ENCODE measurements at regions not wholly inside any gene's neighbourhood (a gene's known extent, or its start where the extent isn't known, plus 50 kb on each side); places are given as distances from the start of the nearest gene placed in this dataset.
"Not testable (repeated sequence)": the region's sequence is repeated elsewhere in the genome, so short reads cannot be mapped to it uniquely, and the experiment has no call there.

DNA sequence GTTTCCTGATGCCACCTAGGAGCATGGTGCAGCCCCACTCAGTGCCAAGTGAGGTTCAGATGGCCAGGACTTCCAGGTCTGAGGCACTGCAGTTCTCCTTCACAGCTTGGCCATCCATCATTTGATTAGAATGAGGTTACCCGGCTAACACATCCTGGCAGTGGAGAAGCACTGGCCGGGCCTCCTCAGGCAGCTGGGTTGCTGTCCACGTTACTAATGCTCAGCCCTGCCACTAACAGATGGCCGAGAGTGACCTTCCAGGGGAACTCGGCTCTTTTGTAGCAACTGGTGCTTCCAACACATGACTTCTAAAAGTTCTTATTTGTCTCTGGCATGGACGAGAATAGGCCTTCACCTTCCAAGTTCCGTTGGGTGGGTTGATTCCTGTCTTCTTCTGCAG, 204.6 kb upstream of the CFAP20DC start:
- no peak for DNase-seq (ENCODE audit: low read depth)

DNA sequence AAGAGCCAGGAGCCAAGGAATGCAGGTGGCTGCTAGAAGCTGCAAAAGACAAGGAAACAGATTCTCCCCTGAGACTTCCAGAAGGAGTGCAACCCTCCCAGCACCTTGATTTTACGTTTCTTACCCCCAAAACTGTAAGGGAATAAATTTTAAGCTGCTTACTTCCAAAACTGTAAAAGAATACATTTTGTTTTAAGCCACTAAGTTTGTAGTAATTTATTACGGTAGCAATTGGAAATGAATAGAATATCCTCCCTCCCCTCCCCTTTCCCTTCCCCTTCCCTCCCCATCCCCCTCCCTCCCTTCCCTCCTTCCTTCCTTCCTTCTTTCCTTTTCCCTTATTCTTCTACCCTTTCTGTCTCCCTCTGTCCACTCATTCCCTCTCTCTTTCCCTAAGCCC, 203.7 kb upstream of the CFAP20DC start:
- no peak for DNase-seq (ENCODE audit: low read depth)

DNA sequence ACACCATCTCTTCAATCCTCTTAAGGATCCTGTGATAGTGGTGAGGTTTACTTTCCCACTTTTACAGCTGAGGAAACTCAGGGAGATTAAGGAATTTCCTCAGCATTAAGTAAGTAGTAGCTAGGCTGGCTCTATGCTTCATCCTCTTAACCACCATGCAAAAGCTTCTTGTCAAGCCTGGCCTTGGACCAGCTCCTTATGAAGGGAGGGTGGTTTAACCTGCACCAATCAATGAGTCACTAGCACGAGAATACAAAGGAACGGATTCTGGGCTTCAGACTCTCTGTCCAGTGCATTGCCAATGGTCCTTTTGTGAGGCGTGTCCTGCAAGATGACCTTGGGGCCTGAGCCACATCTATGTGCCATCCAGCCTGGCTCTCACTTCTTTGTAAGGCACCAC, 202.0 kb upstream of the CFAP20DC start:
- no peak for DNase-seq (ENCODE audit: low read depth)

DNA sequence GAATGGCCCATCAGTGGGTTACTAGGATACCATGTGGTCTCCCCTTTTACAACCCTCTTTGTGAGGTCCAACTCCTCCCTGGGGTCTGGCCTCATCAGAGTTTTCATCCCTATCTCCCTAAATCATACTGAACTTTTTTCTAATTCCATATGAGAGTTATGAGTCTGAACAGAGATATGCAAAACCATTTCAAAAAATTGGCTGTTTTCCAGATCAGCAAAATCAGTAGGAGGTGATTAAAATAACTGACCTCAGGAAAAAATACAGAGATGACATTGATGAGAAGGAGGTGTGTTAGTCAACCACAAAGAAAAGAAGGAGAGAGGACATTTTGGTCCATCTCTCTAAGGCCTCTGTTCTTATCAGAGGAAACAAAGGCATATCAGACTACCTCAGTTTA, 200.8 kb upstream of the CFAP20DC start:
- no peak for DNase-seq (ENCODE audit: low read depth)

DNA sequence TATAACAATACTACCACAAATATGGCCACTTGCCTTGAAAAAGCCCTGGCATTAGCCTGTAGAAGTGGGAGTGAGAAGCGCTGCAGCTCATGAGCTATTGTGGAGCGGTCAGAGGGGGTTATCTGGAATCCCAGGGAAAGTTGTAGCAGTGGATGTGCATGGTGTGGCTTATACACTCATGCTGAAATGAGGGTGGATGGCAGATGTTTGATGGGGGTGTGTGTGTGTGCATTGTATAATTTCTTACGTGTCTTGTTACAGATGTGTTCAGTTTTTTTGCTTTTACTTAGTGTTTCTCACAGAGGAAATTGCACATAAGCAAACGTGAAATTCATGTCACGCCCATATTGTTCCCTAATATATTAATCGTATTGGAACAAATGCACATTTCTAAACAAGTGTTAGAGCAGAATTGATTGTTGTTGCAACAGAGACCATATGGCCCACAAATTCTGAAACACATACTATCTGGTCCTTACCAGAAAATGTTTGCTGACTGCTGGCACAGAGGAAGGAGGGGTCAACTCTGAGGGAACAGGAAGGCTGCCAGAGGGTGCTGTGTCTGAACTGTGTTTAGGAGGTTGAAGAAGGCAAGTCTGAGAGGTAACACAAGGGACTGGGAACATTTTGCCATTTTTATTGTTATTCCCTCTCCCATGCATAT, 200.0 kb upstream of the CFAP20DC start:
- DNase-seq (ENCODE audit: low read depth), result no peak

DNA sequence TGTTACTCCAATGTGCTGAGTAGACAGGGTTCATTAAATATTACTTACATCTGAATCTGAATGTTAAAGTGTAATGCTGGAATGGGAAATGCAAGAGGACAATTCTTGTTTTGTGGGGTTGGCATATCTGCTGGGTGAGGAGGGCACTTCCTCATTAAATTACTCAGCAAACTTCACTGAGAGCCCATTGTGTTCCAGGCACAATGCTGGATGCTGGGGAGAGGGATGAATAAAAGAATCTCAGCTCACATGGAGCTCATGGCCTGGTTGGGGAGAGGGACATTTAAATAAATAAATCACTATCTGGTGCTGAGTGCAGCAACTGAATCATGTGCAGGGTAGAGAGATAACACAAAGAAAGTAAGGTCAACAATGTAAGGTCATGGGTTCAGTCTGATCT, 199.2 kb upstream of the CFAP20DC start:
- DNase-seq (ENCODE audit: low read depth), result no peak

DNA sequence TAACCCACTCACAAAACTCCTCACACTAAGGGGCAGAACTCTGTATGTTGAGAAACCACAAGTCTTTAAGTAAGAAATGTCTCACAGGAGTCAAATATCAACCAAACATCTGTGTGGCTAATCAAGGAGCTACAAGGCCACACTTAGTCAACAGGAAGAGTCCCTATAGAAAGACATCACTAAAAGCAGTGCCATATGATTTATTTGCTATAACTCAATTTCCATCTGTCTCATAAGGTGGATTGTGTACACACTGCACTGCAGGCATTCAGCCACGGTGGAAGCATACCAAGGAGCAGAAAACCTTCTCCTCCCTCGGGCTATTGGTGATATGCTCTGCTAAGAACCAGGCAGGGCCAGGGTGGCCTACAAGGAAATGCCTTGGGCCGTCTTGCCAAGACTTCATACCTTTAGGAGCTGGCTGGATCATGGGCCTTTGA, 197.6 kb upstream of the CFAP20DC start:
- no peak for DNase-seq (ENCODE audit: low read depth)

DNA sequence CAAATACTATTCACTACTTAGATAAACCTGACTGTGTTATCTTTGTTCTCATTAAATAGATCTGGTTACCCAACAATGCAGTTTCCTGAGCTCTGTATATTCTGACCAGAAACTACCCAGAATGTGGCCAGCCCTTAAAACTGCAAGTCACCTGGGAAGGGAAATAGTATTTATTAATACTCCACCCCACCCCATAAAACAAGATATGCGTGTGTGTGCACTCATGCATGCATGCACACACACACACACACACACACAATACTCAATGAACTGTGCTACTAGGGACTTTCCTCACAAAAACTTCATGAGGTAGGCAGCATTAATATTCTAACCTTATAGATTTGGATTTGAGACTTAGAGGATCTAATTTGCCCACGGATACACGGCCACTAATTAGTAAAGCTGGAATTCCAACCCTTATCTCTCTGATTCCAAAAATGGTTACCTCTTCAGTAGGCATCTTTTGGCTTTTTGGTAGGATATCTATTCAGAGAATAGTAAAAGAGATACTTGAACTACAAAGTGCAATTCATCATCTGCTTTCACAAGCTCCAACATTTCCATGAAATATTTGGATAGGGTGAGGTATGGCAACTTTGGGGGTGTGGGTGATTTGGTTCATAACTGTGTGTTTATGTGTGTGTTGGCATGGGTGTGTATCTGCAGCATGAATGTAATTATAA, 197.0 kb upstream of the CFAP20DC start:
- DNase-seq (ENCODE audit: low read depth), result no peak

DNA sequence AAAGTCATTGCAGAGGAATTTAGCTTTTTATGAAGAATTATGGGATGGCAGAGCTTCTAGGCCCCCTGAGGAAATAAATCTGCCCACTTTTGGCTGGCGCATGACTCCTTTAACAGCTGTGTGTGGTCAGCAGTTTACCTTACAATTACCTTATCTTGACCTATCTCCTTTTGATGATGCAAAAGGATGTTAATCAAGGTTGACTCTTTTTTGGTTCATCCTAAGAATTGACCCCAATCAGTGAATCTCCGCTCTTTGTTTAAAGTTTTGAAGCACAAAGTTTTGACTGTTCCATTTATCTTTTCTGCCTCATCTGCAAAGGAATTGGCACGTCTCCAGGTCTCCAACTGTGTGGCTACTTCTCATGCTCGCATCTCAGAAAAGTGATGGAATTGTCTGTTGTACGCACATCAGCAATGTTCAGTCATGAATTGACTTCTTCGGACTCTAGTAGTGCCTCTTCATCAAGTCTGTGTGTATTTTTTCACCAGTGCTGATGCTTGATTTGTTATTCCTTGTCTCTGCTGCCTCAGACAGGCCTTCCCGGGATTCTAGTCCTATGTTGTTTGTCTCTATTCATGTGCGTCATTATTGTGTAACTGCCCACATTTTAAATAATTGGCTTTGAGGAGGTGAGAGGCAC, 196.2 kb upstream of the CFAP20DC start:
- no peak for DNase-seq (ENCODE audit: low read depth)

DNA sequence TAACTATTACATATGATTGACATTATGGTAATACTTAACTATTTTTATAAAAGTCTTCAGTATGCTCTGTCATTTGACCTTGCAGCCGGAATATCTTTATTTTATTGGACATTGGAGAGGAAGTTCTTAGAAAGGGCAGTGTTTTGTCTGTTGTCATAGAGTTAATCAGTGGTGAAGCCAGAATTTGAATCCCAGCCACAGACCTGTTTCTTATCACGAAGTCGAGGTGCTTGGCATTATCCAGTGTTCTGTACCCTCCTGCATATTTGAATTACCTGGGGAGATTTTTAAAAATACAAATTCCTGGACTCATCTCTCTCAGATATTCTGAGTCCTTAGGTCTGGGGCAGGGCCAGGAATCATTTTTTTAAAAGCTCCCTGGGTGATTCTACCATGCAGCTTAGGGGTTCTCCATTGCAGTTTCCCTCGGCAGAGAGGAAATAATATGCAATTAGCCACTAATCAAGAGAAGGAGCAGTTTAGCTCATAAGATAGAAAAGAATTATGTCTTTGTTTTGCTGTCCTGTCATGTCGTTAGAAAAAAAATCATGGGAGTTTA, 195.6 kb upstream of the CFAP20DC start:
- DNase-seq (ENCODE audit: low read depth), result no peak

DNA sequence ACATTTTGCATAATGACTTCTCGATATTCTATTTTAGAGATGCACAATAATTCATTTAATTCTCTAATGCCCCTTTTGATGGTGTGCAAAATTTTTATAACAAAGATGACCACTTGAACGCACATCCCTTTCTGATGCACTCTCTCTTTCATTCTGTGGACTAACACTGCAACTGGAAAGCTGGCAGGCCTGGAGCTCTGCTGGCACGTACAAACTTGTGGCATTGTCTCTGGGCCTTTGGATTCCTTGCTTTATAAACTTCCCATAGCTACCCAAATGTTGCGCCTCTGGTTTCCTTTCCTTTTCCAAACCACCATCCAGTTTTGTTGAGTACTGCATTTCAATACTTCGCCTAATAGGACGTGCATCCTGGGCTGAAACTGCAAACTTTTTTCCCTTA, 194.5 kb upstream of the CFAP20DC start:
- no peak for DNase-seq (ENCODE audit: low read depth)

DNA sequence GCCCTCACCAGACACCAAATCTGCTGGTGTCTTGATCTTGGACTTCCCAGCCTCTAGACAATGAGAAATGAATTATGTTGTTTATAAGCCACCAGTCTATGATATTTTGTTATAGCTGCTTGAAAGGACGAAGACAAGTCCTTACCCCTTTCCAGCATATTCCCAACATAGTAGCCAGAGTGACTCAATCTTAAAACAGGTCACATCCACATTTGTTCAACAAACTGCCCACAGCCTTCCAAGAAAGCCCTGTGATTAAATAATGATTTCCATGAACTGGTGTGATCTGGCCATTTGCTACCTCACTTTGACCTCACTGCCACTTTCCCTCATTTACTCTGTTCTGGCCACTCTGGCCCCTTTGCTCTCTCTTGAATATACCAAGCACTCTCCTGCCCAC, 193.7 kb upstream of the CFAP20DC start:
- DNase-seq (ENCODE audit: low read depth), result no peak

DNA sequence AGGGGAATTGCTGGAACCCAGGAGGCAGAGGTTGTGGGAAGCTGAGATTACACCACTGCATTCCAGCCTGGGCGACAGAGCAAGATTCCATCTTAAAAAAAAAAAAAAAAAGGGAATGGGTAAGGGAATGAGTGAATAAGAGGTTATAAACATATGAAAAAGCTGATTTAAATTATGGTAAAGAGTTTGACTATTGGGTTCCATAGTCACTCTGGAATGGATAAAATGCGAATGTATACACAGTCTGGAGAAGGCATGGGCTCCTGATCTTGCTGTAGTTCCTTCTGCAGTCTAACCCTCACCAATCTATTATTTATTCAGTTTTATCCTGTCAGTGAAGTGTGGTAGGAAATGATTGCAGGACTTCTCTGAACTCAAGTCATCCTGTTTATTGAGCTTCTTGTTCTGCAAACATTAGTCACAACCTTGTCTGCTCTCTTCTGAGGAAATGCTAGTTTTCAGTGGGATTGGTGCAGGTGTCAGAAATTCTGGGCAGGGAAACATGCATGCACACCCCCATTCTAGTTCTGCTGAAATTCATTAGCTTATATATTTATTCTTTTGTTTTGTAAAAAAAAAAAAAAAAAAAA, 190.9 kb upstream of the CFAP20DC start:
- DNase-seq (ENCODE audit: low read depth), result no peak

DNA sequence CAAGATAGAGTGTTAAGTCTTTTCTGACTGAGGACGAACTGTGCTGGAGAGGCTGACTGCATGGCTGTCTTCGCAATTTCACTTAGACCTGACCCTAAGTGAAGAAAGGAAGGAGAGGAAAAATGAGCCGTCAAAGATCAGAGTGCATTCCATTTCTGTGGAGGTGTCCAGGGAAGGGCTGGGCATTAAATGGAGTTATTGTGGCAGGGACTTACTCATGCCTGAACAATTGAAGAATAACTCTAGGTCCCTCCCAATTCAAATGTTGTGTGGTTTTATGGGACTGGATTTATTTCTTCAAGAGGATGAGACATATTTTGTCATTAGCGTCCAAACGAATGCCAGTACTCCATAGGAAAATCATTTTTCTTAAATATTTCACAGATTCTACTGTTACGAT, 187.3 kb upstream of the CFAP20DC start:
- no peak for DNase-seq (ENCODE audit: low read depth)

DNA sequence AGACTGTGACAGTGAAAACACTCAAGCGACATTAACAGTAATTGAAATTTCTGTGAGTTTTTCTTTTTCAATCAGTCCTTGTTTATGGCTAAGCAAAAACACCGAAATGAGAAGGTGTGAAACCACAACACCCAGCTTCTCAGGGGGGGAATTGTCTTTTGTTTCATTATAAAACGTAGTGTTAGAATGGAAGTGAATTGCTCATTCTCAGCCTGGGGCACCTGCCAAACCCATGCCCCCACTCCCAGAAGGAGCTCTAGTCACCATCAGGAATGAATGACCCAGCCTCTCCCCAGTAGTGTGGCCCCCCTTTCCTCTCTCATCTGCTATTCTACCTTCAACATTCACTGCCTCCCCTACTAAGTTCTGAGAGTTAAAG, 185.8 kb upstream of the CFAP20DC start:
- no peak for DNase-seq (ENCODE audit: low read depth)

DNA sequence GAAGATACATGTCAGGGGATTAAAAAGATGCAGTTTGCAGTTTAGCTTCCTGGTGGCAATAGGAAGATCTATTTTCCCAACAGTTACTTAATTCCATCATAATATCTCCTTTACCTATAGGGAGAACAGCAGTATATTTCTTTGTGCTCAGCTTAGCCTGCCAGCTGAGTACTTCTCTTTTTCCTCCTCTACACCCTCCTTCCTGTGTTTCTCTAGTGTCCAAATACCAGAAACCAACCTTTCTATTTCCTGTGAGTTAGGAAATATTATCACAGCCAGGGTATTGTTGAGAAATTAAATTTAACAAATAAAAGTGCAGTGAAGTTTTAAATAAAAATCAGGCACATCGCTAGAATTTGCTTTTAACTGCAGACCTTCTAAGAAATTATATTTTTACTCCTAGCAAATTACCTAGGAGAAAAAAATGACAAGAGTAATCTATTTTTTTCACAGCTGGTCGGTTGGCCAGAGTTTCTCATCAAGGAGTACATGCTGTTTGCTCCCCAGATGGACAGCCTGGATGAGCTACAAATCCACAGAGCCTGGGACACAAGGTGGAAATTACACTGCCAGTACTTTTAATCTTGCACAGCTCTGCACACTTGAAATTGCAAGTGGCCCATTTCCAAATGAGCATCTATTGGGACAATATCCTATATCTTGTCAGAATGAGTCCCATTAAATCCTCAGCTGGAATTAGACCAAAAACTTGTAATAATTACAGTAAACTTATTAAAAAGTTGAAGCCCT, 185.2 kb upstream of the CFAP20DC start:
- no peak for DNase-seq (ENCODE audit: low read depth)

DNA sequence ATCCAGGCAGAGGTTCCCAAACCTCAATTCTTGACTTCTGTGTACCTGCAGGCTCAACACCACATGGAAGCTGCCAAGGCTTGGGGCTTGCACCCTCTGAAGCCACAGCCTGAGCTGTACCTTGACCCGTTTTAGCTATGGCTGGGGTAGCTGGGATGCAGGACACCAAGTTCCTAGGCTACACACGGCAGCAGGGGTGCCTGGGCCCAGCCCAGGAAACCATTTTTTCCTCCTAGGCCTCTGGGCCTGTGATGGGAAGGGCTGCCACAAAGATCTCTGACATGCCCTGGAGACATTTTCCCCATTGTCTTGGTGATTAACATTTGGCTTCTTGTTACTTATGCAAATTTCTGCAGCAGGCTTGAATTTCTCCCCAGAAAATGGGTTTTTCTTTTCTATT, 180.6 kb upstream of the CFAP20DC start:
- not testable (repeated sequence) for DNase-seq (ENCODE audit: low read depth)

DNA sequence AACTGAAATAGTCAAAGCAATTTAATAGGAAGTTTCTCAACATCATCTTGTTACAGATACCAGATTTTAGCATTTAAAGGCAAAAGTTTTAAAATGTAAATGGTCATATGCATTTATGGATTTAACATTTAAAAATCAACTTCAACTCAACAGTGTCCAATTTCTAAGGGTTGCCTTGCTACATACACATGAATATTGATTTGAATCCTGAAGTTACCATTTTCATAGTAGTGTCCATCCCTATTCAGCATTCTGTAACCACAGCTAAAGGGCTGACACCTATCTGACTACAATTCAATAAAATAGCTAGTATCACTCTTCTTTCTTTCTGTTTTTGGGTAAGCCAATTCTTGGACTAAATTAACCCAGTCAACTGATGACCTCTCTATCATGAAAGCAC, 164.0 kb upstream of the CFAP20DC start:
- no peak for DNase-seq (ENCODE audit: low read depth)

DNA sequence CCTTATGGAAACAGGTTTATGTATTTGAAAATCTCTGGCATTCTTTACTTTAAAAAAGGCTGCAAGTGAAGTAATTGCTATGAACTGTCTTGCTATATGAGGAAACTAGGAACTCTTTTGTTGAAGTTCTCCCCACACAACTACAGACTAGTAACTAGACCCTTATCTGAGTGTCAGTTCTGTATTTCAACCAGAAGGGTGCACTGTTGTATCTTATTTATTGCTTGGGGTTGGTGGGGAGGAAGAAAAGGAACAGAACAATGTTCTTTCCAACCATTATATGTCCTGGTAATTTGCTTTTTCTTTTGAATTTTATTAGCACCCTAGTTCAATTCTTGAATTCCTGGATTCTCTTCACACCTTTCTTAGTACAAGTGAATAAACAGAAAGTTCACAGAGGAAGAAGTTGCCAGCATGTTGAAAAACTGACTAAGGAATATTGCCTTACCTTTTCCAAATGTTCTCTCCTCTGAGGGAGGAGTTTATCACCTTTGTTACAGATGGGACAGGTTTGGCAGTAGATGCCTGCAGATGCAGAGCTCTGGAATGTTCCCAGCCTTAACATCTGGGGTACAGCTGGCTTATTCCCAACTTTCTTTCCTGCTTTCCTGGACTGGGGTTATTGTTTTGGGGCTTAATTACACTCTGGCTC, 162.4 kb upstream of the CFAP20DC start:
- DNase-seq (ENCODE audit: low read depth), result no peak

DNA sequence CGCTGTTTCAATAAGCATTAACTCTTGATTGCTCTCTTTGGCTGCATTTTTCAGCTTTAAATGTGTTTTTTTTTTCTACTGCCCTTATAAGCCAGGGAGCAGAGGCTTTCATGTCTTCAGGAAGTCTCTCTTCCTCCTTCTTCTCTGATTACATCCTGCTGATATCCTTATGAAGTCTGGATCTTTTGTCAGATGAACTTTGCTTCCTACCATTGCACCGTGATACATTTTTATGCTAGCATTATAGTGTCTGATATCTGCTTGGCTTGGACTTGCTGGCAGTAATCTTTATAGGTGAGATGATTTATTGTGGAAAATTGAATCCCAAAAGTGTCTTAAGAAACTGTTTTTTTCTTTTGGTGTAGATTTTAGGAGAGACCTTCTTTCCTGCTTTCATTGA, 160.4 kb upstream of the CFAP20DC start:
- DNase-seq (ENCODE audit: low read depth), result no peak

DNA sequence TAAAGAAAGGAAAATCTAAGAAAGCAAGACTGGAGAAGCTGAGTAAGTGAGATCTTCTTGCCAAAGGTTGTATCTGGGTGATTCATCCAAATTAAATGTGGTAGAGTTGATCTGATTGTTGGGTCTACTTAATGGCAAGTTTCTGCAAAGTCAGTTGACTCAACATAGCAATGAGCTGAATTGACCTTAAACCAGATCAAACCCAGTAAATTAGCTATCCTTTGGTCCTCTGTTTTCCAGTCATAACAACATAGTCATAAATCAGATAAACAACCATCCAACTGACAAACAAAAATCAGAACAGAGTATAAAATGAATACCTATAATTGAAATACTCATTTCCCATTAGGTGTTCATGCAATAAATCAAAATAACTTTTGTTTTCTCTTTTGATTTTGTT, 142.6 kb upstream of the CFAP20DC start:
- DNase-seq (ENCODE audit: low read depth), result no peak

DNA sequence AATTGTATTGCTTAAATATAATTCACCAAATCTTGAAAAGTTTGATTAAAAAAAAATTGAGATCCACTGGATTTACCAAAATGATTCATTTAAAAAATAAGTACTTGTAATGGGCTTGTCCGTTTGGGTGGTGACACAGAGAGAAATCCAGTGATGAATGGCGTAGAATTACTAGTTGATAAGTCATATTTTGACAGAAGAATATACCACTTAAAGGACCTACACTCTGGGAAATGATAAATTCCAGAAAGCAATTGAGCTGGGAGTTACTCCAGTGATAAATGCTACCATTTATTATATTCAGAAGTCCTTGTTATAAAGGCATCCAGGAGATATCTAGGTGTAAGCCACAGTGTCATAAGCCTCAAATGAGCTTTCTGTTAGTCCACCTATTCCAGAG, 141.8 kb upstream of the CFAP20DC start:
- no peak for DNase-seq (ENCODE audit: low read depth)
